HL-60 (cell line): ENCODE measurements at regions not wholly inside any gene's neighbourhood (a gene's known extent, or its start where the extent isn't known, plus 50 kb on each side); places are given as distances from the start of the nearest gene placed in this dataset.

Source experiments
- CTCF ChIP-seq: IDR thresholded peaks from one replicate; pipeline ENCODE4 v1.5.1; 2011; ENCODE audit warnings: low read length, control low read depth, inconsistent platforms; ENCODE audit not compliant: insufficient read depth
- POLR2AphosphoS5 ChIP-seq: IDR thresholded peaks from 2 replicates; pipeline ENCODE4 v1.6.1; 2012; ENCODE audit warnings: low read depth
- REST ChIP-seq: IDR thresholded peaks from 2 replicates; pipeline ENCODE4 v1.6.1; 2012; ENCODE audit warnings: low read depth; ENCODE audit not compliant: insufficient replicate concordance

GRCh38 chr18:33875029-33875565 is 297.1 kb downstream of the ASXL3 start:
- TF ChIP-seq CTCF = no peak
- TF ChIP-seq POLR2AphosphoS5 = no peak
- no peak for TF ChIP-seq REST
